NCI-H526 (cell line): ENCODE measurements at regions not wholly inside any gene's neighbourhood (a gene's known extent, or its start where the extent isn't known, plus 50 kb on each side); places are given as distances from the start of the nearest gene placed in this dataset.

Experiments used
- DNase-seq, 2 experiments: peaks; one replicate each; lab custom pipeline; 2025; lab: John Stamatoyannopoulos, UW

DNA sequence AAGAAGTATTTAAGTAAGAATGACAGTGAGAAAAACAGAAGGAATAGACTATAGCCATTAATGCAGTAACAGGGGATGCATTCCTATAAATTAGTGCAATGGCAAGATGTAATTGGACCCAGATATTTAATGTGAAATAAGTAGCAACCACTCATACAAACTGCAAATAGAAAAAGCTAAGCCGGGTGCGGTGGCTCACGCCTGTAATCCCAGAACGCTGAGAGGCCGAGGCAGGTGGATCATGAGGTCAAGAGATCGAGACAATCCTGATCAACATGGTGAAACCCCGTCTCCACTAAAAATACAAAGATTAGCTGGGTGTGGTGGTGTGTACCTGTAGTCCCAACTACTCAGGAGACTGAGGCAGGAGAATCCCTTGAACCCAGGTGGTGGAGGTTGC is 845.8 kb downstream of the PDHA2 start:
- DNase-seq, result no peak

DNA sequence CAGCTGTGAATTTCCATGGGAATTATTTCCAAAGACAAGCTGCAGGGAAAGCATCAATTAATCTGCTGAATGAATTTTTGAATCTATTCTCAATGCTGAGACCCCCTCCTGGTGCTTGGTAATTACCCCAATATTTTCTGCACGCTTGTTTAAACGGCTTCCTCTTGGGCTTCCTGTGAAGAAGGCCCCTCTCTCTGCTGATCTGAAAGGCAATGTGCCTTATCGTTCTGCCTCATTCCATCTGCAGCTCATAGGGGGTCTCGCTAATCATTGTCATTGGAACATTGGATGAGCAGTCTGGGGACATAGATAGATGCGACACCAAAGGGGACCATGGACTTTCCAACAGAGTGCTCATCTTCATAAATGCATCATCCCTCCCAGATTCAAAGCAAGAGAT is 851.6 kb downstream of the PDHA2 start:
- DNase-seq, result no peak

- no peak for DNase-seq
Measured at GRCh38 chr4:96698831-96699230, 858.9 kb downstream of the PDHA2 start.

- no peak for DNase-seq
Measured at GRCh38 chr4:96703265-96703664, 863.4 kb downstream of the PDHA2 start.

- no peak for DNase-seq
Measured at GRCh38 chr4:96708766-96709165, 868.9 kb downstream of the PDHA2 start.

DNA sequence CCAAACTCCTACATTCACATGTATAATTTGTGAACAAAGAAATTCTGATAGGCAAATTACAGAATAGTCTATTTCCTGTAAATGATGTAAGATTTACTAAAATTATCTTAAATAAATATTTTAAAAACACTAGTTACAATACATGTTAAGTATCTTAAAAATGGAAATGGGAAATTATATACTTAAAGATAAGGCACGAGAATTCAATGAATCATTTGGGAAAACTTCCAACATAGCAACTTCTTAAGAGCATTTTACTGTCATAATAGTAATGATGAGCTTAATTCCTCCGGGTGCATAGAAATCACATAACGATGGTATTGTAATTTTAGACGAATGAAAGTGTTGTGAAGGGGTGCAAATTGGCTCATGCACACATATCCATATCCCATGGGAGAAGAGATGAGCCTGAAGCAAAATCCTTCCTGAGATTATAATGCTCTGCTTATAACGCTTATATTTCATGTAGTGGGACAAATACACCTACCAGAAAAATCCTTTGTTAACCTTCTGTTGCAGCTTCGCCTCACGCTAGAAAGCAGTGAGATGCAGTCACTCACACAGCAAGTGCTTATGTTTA is 873.5 kb downstream of the PDHA2 start:
- no peak for DNase-seq

DNA sequence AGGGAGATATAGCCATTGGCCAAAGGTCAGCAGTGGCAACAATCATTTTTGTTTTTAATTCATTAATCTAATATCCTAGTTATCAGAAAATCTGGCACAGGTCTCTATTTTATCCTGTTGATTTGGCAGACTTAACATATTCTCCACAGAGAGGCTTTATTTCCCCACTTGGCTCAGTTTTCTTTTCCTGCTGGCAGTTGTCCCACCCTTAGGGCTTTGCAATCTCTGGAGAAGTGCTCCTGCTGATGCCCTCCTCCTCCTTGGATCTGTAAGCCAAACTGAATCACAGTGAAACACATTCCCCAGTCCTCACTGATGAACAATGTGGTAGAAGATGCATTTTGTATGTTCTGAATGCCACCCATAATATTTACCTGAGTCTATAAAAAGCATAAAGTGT is 889.7 kb downstream of the PDHA2 start:
- no peak for DNase-seq

DNA sequence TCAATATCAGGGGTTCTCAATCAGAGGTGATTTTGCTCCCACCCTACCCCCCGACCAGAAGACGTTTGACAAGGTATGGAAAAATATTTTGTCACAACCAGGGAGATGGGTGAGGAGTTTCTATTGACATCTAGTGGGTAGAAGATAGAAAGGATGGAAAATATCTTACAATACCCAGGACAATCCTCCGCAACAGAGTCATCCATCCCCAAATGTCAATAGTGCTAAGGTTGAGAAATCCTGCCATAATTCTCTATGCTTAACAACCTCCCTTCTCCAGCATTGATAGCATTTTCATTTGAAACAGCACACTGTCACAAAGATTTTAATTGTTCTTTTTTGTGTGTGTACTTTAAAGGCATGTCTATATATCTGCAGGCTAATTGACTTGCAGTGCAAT is 890.5 kb downstream of the PDHA2 start:
- DNase-seq, result no peak

GRCh38 chr4:96736352-96736889 is 896.5 kb downstream of the PDHA2 start:
- DNase-seq, result no peak

GRCh38 chr4:96739101-96739500 is 899.2 kb downstream of the PDHA2 start:
- no peak for DNase-seq

DNA sequence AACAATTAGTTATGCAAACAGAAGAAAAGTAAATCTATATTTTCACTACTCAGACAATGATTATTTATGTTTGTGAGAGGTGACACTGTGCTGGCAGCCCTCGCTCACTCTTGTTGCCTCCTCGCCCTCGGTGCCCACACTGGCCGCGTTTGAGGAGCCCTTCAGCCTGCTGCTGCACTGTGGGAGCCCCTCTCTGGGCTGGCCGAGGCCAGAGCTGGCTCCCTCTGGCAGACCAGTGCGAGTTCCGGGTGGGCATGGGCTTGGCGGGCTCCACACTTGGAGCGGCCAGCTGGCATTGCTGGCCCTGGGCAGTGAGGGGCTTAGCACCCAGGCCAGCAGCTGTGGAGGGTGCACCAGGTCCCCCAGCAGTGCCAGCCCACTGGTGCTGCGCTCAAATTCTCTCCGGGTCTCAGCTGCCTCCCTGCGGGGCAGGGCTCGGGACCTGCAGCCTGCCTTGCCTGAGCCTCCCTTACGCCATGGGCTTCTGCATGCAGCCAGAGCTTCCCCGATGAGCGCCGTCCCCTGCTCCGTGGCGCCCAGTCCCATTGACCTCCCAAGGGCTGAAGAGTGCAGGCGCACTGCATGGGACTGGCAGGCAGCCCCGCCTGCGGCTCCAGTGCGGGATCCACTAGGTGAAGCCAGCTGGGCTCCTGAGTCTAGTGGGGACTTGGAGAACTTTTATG is 902.6 kb downstream of the PDHA2 start:
- no peak for DNase-seq

DNA sequence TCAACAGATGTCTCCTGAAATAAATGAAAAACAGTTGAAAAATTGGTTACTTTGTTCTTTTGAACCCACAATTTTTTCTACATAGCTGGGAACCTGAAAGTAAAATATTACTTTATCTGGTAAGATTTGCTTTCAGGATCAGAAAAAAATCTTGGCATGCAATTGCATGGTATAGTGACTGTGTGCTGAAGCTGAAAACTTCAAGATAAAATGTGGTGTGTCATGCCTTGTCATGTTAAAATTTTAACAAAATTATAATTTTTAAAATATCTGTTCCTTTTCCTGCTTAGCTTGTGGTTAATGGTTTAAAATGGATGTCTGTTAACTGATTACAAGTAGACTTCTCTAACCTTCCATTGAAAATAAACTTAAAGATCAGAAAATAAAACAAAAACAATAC is 904.8 kb downstream of the PDHA2 start:
- no peak for DNase-seq

- no peak for DNase-seq
Measured at GRCh38 chr4:96753216-96753615, 913.3 kb downstream of the PDHA2 start.

DNA sequence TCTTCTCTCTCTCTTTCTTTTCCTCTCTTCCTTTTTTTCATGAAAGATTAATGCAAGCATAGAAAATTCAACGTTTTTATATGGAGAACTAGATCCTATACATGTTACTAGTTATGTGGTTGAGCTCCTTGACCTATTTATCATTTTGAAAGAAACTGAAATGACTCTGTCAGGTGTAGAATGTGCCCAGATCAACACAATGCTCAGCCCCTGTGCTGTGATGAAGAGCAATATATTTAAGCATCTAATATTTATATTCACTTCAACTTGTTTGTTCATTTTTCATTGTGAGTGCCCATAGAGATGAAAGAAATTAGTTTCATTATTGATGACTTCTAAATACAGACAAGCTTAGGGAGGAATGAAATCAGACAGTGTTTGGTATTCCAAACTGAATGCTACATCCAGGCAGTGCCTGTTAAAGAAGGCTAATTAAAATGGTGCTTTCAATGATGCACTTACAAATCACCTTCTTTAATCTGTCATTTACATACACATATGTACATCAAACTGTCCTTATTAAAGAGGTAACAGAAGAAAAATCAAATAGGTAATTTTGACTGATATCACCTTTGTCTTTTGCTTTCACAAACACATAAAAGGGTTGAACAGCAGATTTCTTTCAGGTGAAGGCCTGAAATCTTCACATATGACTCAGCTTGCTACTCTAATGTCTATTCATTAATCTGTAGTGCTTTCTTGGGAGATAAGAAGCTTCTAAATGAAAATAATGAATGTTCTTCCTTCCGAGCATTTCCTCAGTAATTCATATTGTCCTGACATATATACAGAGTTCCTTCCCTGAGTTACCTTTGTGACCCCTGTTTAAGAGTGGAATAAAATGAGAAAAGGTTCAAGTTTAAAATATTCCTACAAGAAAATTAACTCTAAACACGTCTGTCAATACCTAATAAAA is 915.9 kb downstream of the PDHA2 start:
- DNase-seq, result no peak

DNA sequence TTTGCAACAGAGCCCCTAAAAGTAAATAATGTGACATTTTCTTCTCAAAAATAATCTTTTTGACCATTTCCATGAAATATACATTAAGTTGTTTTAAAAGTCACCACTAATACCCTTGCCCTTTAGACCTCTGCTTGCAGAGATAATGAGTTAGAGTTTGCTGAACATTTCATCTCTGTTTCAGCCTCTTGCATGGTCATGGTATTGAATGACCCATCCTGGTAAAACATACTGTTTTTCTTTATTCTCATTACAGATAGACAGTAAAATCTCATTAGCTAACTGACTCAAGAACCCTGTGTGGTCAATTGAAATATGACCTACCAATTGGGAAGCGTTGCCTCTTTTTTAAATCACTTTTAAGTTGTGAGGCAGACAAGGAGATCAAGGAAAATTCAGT is 916.7 kb downstream of the PDHA2 start:
- DNase-seq, result no peak

- no peak for DNase-seq
Measured at GRCh38 chr4:96763546-96763945, 923.7 kb downstream of the PDHA2 start.

DNA sequence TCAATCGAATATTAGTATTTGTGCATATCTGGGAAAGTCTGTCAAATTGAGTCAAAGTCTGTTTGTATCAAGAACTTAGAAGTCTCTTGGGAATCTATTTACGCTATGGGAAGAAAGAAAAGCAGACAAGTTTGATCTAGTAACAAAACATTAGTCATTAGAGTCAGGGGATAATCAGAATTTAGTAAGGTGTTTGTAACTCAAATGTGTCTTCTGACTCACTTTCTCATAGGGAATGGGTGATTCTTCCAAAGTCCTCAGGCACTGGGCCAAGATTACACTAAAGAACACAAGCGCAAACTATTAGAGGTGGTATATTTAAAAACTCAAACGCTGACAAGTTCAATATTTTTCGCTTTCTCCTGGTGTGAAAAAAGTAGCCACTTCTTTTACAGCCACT is 926.5 kb downstream of the PDHA2 start:
- no peak for DNase-seq

GRCh38 chr4:96767815-96768480 is 928.1 kb downstream of the PDHA2 start:
- DNase-seq, result no peak

GRCh38 chr4:96775501-96775900 is 935.6 kb downstream of the PDHA2 start:
- no peak for DNase-seq

- no peak for DNase-seq
Measured at GRCh38 chr4:96776920-96777527, 937.1 kb downstream of the PDHA2 start.

DNA sequence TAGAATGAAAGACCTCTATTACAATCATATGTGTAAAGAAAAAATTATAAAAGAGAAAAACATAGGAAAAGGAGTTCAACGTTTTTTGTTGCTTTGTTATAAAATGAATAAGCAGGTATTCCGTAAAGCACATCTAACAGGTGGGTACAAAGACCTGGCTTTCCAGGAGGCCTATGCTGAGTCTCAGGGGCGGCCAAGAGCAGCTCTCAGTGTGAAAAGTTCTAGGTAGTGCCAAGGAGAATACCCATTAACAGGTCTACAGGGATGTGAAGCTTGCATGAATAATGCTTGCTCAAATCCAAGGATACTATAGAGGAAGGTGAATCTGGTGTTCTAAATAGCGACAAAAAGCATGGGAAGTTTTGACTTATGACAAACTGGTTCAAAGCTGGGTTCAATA is 944.4 kb downstream of the PDHA2 start:
- no peak for DNase-seq

DNA sequence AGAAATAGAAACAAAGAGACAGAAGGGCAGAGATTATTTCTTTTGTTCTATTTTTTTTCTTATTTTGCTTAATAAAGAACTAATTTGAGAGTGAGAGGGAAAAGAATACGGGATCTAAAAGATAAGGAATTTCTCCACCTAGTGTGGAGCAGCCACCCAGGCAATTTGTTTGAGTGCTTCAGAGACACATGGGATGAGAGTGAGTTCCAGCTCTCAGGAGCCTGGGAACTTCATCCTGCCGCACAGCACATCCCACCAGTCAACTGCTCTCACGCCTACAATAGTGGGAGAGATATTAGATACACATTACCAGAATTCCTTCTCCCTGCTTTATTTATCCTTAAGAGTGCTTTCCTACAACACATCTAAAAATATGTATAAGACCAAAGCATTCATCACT is 946.4 kb downstream of the PDHA2 start:
- no peak for DNase-seq
